ENCODE measurements at regions not wholly inside any gene's neighbourhood (a gene's known extent, or its start where the extent isn't known, plus 50 kb on each side); places are given as distances from the start of the nearest gene placed in this dataset.
A peak's percentile ranks its signal among the peaks of the same experiment; 100 is the strongest.
"Not testable (repeated sequence)": the region's sequence is repeated elsewhere in the genome, so short reads cannot be mapped to it uniquely, and the experiment has no call there.

DNA sequence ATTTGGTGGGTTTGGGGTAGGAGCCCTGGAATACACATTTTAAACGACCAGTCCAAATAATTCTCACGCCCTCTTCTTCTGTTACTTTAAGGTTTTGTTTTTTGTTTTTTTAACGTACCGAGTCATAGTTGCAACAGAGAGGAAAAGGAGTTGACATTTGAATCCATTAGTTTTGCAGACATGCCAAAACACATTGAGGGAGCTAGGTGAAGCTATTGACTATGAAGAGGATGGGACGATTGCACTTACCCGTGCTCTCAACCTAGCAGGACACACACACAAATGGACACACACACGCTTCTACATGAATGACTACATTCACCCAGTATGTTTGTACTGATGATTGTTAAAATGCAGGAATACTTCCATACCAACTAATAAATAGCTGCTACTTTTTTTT, 54.3 kb upstream of the CIT start:
- DNase-seq: no peak

GRCh38 chr12:119932921-119933320, 55.8 kb upstream of the CIT start:
- no peak for DNase-seq

DNA sequence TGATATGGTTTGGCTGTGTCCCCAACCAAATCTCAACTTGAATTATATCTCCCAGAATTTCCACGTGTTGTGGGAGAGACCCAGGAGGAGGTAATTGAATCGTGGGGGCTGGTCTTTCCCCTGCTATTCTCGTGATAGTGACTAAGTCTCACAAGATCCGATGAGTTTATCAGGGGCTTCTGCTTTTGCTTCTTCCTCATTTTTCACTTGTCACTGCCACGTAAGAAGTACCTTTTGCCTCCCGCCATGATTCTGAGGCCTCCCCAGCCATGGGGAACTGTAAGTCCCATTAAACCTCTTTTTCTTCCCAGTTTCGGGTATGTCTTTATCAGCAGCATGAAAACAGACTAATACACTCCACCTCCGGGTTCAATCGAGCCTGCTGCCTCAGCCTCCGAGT, 54.3 kb upstream of the BICDL1 start:
- not testable (repeated sequence) for DNase-seq

- DNase-seq: no peak
Observed at GRCh38 chr12:119936705-119937311, 52.2 kb upstream of the BICDL1 start.

DNA sequence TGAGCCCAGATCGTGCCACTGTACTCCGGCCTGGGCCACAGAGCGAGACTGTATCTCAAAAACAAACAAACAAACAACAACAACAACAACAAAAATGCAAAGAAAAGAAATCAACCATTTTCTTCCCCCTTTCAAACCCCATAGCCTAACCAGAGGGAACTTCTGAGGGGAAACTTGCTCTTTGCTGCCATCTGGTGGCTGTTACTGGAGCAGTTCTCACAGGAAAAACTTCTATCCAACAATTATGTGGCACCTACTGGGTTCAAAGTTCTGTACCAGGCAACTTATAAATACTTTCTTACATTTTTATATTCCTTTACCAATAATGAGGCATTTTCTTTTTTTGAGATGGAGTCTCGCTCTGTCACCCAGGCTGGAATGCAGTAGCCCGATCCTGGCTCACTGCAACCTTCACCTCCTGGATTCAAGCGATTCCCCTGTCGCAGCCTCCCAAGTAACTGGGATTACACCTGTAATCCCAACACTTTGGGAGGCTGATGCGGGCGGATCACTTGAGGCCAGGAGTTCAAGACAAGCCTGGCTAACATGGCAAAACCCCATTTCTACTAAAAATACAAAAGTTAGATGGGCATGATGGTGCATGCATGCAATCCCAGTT, 50.9 kb upstream of the BICDL1 start:
- peak; percentile 76 for DNase-seq
